ENCODE measurements at regions not wholly inside any gene's neighbourhood (a gene's known extent, or its start where the extent isn't known, plus 50 kb on each side); places are given as distances from the start of the nearest gene placed in this dataset.

DNA sequence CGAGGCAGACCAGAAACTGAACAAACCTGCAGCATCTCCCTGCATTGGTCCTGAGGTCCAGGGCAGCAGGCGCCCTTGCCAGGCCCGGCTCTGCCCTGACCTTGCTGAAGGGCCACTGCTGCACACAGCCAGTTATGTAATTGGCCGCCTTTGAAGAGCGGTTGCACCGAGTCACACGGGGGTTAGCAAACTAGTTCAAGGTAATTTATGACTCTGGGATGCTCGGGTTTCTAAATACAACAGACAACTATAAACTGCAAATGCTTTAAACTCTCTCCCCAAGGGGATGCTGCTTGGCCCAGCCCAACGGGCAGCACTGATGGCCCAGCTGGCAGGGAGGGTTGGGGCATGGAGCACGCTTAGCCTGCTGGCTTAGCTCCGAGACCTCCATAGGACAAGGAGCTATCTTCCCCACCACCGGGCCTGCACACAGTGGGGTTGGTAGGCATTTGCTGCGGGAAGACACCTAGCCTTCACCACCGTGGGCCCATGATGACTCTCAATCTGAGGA is 60.3 kb upstream of the IQSEC1 start:
- DNase-seq: no peak

DNA sequence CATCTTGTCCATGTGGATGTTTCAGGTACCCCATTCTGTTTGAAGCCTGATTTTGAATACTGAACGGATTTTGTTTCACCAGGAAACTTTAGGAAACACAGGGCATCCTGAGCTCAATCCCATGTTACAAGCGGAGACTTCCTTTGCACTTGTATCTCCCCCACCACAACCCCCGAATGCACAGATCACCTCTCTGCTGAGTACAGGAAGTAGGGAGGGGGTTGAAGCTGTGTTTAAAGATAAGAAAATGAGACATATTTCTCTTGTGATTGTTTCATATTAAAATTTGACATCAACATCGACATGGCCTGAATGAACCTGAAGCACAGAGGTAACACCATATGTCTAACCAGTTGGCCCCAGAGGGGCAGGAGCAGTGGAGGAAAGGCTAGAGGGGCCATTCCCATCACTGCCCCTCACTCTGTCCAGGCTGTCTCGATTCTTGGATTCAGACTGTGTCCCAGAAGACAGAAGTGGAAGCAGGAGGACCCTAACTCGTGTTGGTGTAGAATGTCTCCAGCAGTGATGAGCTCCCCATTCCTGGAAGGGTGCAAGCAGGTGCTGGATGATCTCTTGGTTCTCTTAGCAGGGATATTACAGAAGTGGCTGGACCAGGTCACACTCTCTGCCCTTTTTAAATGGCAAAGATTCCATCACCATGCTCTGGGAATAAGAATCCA is 59.6 kb upstream of the IQSEC1 start:
- DNase-seq: no peak

DNA sequence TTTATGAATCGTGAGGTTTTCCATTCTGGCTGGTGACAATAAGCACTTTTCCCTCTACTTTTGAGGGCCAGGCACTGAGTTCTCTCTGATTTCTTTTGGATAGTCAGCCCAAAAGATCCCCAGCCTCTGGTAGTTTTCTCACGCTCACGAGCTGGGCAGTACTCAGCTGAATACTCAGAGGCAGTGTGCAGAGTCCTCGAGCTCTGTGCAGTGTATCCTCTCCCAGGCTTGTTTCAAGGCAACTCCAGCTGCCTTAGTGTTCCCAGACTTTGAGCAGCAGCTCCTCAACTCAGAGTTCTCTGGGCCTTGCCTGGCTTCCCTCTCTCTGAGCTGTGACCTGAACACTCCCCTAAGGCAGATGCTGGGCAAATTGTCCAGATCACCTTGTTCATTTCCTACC is 59.1 kb upstream of the IQSEC1 start:
- DNase-seq: no peak

GRCh38 chr3:13130464-13131193 is 57.4 kb upstream of the IQSEC1 start:
- no peak for DNase-seq

GRCh38 chr3:13125092-13126015 is 52.1 kb upstream of the IQSEC1 start:
- no peak for DNase-seq

DNA sequence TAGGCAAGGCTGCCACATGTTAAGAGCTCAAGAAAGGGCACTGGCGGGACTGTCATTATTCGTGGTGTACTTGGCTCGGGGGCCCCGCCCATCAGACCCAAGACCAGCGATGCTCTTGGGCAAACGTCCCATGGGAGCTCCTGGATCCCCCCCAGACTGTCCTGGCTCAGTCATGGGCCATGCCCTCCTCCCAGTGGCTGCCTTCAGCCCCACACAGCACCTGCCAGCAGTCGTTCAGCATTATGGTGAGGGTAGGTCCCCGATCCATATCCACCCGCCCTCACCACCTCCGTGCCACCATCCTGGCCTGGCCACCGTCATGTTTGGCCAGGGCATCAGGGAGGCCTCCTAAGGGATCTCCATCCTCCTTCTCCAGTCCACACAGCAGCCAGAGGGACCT is 51.4 kb upstream of the IQSEC1 start:
- no peak for DNase-seq

GRCh38 chr3:13123765-13124164 is 50.5 kb upstream of the IQSEC1 start:
- DNase-seq: no peak

DNA sequence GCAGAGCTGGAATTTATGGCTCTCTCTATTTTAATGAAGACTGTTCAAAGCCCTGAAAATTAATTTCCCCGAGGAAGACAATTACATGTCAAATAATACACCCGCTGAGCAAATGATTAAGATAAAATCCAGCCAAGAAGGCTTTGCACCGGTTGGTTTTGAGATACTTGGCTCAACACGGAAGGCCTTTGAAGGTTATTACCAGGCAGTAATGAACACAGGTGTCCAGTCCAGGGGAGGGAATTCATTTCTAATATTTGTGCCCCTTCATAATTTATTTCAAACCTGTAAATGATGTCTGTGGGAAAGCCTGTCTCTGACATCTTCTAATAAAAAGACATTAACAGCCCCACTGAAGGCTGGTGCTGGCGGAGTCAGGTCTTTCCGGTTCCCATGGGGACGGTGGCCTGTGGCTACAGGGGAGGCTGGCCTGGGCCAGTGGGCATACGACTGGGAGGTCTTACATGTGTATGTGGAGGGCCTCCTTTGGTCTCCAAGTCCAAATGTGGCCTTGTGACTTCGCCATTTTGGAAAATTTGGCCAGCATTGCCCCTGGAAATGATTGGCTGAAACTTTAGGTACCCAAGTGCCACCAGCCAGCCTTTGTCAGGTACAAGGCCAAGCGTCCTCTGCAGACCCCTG is 49.9 kb upstream of the IQSEC1 start:
- no peak for DNase-seq

Data from OCI-M1 (cell line).